Tibial artery (tissue), 4 donors: ENCODE measurements at regions not wholly inside any gene's neighbourhood (a gene's known extent, or its start where the extent isn't known, plus 50 kb on each side); places are given as distances from the start of the nearest gene placed in this dataset.

Experiments used
- DNase-seq, 2 donors: peaks; one replicate each; pipeline ENCODE4 v3.0.0-alpha.2; 2019
- H3K27ac ChIP-seq, 2 donors: fragments of 200-600 bp; sonication (generic) in 1 of 2; 1 replicate in 1 of 2; 2 replicates in 1 of 2; pipeline ENCODE4 v1.5.1; 2018 to 2019; ENCODE audit warnings: mild to moderate bottlenecking in 1 of 2
- H3K27me3 ChIP-seq, 2 donors: fragments of 200-600 bp; sonication (generic) in 1 of 2; one replicate each; pipeline versions ENCODE4 v1.5.1 to v1.6.0; 2016 to 2019
- H3K36me3 ChIP-seq, 3 donors: fragments of 200-600 bp; sonication (generic) in 2 of 3; one replicate each; pipeline ENCODE4 v1.5.1; 2016 to 2019; ENCODE audit warnings: mild to moderate bottlenecking in 2 of 3
- H3K4me1 ChIP-seq, 4 donors: fragments of 200-600 bp; sonication (generic) in 2 of 4; 1 replicate in 3 of 4; 2 replicates in 1 of 4; pipeline ENCODE4 v1.5.1; 2016 to 2019
- H3K4me3 ChIP-seq, 2 donors: fragments of 200-600 bp; sonication (generic) in 1 of 2; 1 replicate in 1 of 2; 2 replicates in 1 of 2; pipeline ENCODE4 v1.5.1; 2018 to 2019; ENCODE audit warnings: mild to moderate bottlenecking in 2 of 2
- H3K9me3 ChIP-seq, 3 donors: fragments of 200-600 bp; sonication (generic) in 1 of 3; one replicate each; pipeline ENCODE4 v1.5.1; 2016 to 2019
- intact Hi-C: fragments of 100-400 bp; cut with DNase I; formaldehyde crosslinking; loops from one replicate; pipeline ENCODE4 v1.15.0; 2023; ENCODE audit warnings: low total_unique reads
- TF ChIP-seq, protein P1 (sequence below), 2 experiments: fragments of 200-600 bp in 1 of 2; fragments of 450-650 bp in 1 of 2; IDR thresholded peaks; one replicate each; pipeline ENCODE4 v1.5.1; 2017 to 2019; ENCODE audit warnings: antibody characterized with exemption in 2 of 2, mild to moderate bottlenecking in 1 of 2, moderate library complexity in 1 of 2

DNA sequence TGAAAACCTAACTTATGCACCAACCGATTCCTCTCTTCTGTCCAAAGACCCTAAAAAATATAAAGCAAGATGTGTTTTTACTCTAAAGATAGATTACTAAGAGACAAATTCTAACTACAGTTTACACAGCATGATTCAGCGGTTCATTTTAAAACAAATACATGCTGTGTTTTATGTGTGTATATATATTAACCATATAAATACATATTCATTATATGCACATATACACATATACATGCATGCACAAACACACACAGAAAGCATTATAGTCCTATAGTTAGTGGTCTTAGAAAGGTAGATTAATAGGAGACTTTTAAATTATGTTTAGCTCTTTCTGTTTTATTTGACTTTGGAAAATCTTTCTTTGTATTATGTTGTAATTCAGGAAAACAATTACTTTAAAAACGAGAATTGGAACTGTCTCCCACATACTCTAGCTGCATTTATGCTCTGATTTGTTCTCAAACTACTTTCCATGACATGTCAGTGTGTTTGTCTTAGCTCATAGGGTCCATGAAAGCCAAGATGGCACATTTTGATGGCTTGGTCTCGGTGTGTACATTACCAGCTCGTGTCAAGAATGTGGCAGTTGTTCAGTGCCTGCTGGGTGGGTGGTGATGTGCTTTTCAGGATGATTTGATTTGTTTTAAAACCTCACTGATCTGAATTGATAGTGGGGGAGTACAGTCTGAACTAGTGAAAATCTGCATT, 548.8 kb upstream of the SALL1 start:
- no peak overlapping the region for H3K27ac ChIP-seq
- no peak for DNase-seq
- H3K36me3 ChIP-seq, result no peaks in the 10 kb centered on the region
- no peak overlapping the region for H3K4me3 ChIP-seq
- H3K9me3 ChIP-seq, result no peaks in the 10 kb centered on the region
- H3K27me3 ChIP-seq, result no peaks in the 10 kb centered on the region
- H3K4me1 ChIP-seq, result no peaks in the 10 kb centered on the region
- TF ChIP-seq, protein P1, sequence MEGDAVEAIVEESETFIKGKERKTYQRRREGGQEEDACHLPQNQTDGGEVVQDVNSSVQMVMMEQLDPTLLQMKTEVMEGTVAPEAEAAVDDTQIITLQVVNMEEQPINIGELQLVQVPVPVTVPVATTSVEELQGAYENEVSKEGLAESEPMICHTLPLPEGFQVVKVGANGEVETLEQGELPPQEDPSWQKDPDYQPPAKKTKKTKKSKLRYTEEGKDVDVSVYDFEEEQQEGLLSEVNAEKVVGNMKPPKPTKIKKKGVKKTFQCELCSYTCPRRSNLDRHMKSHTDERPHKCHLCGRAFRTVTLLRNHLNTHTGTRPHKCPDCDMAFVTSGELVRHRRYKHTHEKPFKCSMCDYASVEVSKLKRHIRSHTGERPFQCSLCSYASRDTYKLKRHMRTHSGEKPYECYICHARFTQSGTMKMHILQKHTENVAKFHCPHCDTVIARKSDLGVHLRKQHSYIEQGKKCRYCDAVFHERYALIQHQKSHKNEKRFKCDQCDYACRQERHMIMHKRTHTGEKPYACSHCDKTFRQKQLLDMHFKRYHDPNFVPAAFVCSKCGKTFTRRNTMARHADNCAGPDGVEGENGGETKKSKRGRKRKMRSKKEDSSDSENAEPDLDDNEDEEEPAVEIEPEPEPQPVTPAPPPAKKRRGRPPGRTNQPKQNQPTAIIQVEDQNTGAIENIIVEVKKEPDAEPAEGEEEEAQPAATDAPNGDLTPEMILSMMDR (IDR thresholded peaks at IDR 0.05), result no peak
- intact Hi-C loops, result no loop called here

DNA sequence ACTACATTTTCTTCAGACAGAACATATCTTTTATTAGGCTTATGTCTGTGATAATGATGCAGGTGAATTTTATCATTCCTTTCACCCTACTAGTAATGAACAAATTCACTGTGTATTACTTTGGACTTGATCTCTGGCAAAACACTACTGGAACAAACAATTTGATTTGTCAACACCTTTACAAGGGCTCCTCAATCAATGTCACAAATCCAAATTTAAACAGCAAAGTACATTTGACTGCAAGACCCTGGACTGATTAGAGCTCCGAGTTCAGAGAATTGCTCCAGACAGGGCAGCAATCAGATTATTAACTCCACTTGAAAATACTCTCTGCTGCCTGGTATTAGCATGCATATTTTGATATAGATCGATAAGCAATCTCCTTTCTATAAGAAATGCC, 547.6 kb upstream of the SALL1 start:
- TF ChIP-seq, protein P1 (IDR thresholded peaks at IDR 0.05), result no peak
- no peaks in the 10 kb centered on the region for H3K27me3 ChIP-seq
- H3K4me1 ChIP-seq, result no peaks in the 10 kb centered on the region
- H3K4me3 ChIP-seq, result no peak overlapping the region
- no peak overlapping the region for H3K27ac ChIP-seq
- H3K9me3 ChIP-seq, result peaks cover 0 to 5% (median 0%) of the 10 kb centered on the region in 3 donors
- H3K36me3 ChIP-seq, result no peaks in the 10 kb centered on the region
- DNase-seq, result no peak
- intact Hi-C loops, result no loop called here

DNA sequence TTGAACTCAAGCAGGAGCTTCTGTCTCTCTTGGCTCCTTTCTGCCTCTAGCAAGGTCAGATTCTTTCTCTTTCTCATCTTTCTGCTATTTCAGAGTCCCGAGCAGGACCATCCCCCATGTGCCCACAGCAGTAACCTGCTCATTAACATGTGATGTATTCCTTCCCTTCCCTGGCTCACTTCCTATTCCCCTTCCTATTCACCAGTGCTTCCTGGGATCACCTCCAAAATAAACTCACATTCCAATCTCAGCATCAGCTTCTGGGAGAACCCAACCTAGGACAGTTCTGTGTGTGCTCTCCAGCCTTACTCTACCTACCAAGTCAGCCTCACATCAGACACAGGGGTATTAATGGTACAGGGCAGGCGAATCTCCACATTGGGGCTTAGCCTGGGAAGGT, 546.4 kb upstream of the SALL1 start:
- no peaks in the 10 kb centered on the region for H3K36me3 ChIP-seq
- DNase-seq, result no peak
- H3K4me3 ChIP-seq, result no peak overlapping the region
- intact Hi-C loops, result no loop called here
- no peaks in the 10 kb centered on the region for H3K4me1 ChIP-seq
- H3K27ac ChIP-seq, result no peak overlapping the region
- peaks cover 0 to 10% (median 0%) of the 10 kb centered on the region in 3 donors for H3K9me3 ChIP-seq
- TF ChIP-seq, protein P1 (IDR thresholded peaks at IDR 0.05), result no peak
- no peaks in the 10 kb centered on the region for H3K27me3 ChIP-seq

DNA sequence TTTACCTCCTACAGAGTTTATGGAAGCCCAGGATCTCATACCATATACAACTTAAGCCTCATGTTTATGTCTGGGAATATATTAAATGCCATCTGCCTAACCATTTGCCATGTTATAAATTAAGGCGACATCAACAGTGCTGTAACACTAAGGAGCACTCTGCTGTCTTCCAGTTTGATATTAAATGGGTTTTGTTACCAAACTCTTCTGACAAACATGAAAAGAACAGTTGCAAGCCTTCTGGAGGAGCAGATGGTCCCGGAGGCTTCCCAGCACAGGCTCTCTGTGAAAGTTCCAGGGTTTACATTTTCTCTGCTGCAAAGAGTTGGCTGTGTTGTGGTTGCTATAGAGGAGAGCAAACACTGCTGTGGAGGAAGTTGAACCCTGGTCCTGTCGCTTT, 545.3 kb upstream of the SALL1 start:
- no peak overlapping the region for H3K27ac ChIP-seq
- H3K27me3 ChIP-seq, result no peaks in the 10 kb centered on the region
- no peak for DNase-seq

DNA sequence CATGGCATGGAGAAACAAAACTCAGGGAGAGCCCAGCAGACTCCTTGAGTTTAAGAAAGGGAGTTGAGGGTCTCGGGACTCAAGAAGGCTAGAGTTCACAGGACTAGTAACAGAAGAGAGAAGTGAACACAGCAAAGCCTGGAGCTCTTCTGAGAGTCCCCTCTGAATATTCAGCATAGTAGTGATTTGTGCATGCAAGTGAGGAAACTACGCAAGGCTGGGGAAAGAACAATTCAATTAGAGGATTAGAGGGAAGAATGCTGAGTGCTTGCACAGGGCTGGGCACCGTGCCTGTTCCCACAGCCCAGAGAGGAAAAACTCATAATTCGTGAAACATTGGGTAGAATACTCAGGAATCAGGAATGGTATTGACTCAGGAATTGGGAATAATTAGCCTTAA, 540.0 kb upstream of the SALL1 start:
- Histone ChIP-seq H3K4me3 (no peak overlapping the region), H3K27me3 (no peaks in the 10 kb centered on the region), H3K9me3 (peaks cover 0 to 10% (median 0%) of the 10 kb centered on the region in 3 donors), H3K4me1 (no peaks in the 10 kb centered on the region), H3K27ac (no peak overlapping the region), H3K36me3 (no peaks in the 10 kb centered on the region)
- TF ChIP-seq, protein P1 (IDR thresholded peaks at IDR 0.05), result no peak
- no peak for DNase-seq
- intact Hi-C loops, result no loop called here

More for the DNA sequence above, 545.3 kb upstream of the SALL1 start:
- Histone ChIP-seq H3K4me1 (no peaks in the 10 kb centered on the region), H3K9me3 (peaks cover 0 to 10% (median 0%) of the 10 kb centered on the region in 3 donors), H3K4me3 (no peak overlapping the region), H3K36me3 (no peaks in the 10 kb centered on the region)
- intact Hi-C loops, result no loop called here
- TF ChIP-seq, protein P1 (IDR thresholded peaks at IDR 0.05), result no peak
